B cell (primary cell): ENCODE measurements at regions not wholly inside any gene's neighbourhood (a gene's known extent, or its start where the extent isn't known, plus 50 kb on each side); places are given as distances from the start of the nearest gene placed in this dataset.

Source experiments
- ATAC-seq: fragments of 200-7000 bp; cut with Tn5 transposase; one replicate; pipeline ENCODE4 v1.10.0; 2021; ENCODE audit warnings: low read depth, mild to moderate bottlenecking, moderate number of reproducible peaks, moderate library complexity
- CTCF ChIA-PET: fragments of 350-600 bp; sonication (Branson Sonifier 250); formaldehyde crosslinking; loops from one replicate; lab custom pipeline; 2021; ENCODE audit warnings: antibody characterized with exemption, inconsistent platforms; lab: Charles Lee
- POLR2A ChIA-PET: fragments of 350-600 bp; sonication (Branson Sonifier 250); formaldehyde crosslinking; loops from one replicate; lab custom pipeline; 2021; ENCODE audit warnings: antibody characterized with exemption; lab: Charles Lee
- DNase-seq: peaks from one replicate; pipeline ENCODE4 v3.0.0; 2013
- H2AFZ ChIP-seq: 2 replicates; pipeline ENCODE4 v1.6.1; 2012; ENCODE audit warnings: mild to moderate bottlenecking, low read depth, low read length; ENCODE audit not compliant: insufficient read depth, poor library complexity, severe bottlenecking
- H3K27ac ChIP-seq, 2 donors: 1 replicate in 1 of 2; 2 replicates in 1 of 2; pipeline ENCODE4 v1.5.1; 2012 to 2013; ENCODE audit warnings: low read length in 2 of 2, mild to moderate bottlenecking in 2 of 2, moderate library complexity in 1 of 2
- H3K27me3 ChIP-seq, 4 experiments: fragments of 200-600 bp in 1 of 4; sonication (generic) in 1 of 4; replicated peaks in 1 of 4; 1 replicate in 2 of 4; 2 replicates in 2 of 4; pipeline versions ENCODE4 v1.6.1 to v1.7.0; 2013 to 2016; ENCODE audit warnings: low read length in 3 of 4, mild to moderate bottlenecking in 2 of 4, mixed read lengths in 1 of 4, moderate library complexity in 1 of 4; ENCODE audit not compliant: insufficient read depth in 4 of 4, control insufficient read depth in 3 of 4; ENCODE audit errors: control extremely low read depth in 1 of 4
- H3K36me3 ChIP-seq, 2 experiments: replicated peaks in 1 of 2; 1 replicate in 1 of 2; 2 replicates in 1 of 2; pipeline versions ENCODE4 v1.6.1 to v1.7.1; 2013; ENCODE audit warnings: low read length in 1 of 2; ENCODE audit not compliant: insufficient read depth in 2 of 2, control insufficient read depth in 1 of 2; ENCODE audit errors: control extremely low read depth in 1 of 2, extremely low read depth in 1 of 2
- H3K4me1 ChIP-seq, 2 donors: fragments of 200-600 bp in 1 of 2; sonication (generic) in 1 of 2; 1 replicate in 1 of 2; 2 replicates in 1 of 2; pipeline versions ENCODE4 v1.5.1 to v1.6.1; 2013 to 2017; ENCODE audit warnings: low read length in 2 of 2; ENCODE audit not compliant: control insufficient read depth in 2 of 2, insufficient read depth in 2 of 2
- H3K4me2 ChIP-seq: replicated peaks from 2 replicates; pipeline ENCODE3; 2012; ENCODE audit warnings: mild to moderate bottlenecking, low read depth, low read length; ENCODE audit not compliant: poor library complexity, severe bottlenecking
- H3K4me3 ChIP-seq, 5 experiments: fragments of 200-600 bp in 1 of 5; sonication (generic) in 1 of 5; 1 replicate in 3 of 5; 2 replicates in 2 of 5; pipeline versions ENCODE4 v1.5.1 to v1.7.0; 2011 to 2016; ENCODE audit warnings: low read length in 4 of 5, mild to moderate bottlenecking in 4 of 5, low read depth in 2 of 5, control low read depth in 1 of 5, moderate library complexity in 1 of 5; ENCODE audit not compliant: insufficient read depth in 1 of 5; ENCODE audit errors: control extremely low read depth in 1 of 5, extremely low read depth in 1 of 5
- H3K79me2 ChIP-seq: fragments of 200-600 bp; sonication (generic); one replicate; pipeline ENCODE4 v1.6.0; 2016; ENCODE audit warnings: low read length; ENCODE audit not compliant: control insufficient read depth, insufficient read depth
- H3K9ac ChIP-seq: fragments of 200-600 bp; sonication (generic); 2 replicates; pipeline ENCODE4 v1.6.1; 2017; ENCODE audit warnings: mild to moderate bottlenecking, low read length, moderate library complexity
- H3K9me3 ChIP-seq, 3 donors: one replicate each; pipeline versions ENCODE4 v1.6.1 to v1.7.1; 2013; ENCODE audit warnings: low read length in 2 of 3; ENCODE audit not compliant: control insufficient read depth in 2 of 3, insufficient read depth in 1 of 3; ENCODE audit errors: control extremely low read depth in 1 of 3
- H4K20me1 ChIP-seq: 2 replicates; pipeline ENCODE4 v1.6.0; 2012; ENCODE audit warnings: mild to moderate bottlenecking, low read length; ENCODE audit not compliant: insufficient read depth, control insufficient read depth, poor library complexity, severe bottlenecking
- H3K27ac Mint-ChIP-seq: one replicate; pipeline ENCODE4 v1.8.0; 2021; ENCODE audit warnings: mixed read lengths
- H3K27me3 Mint-ChIP-seq: one replicate; pipeline ENCODE4 v1.8.0; 2021; ENCODE audit warnings: mixed read lengths
- H3K4me1 Mint-ChIP-seq: one replicate; pipeline ENCODE4 v1.8.0; 2021; ENCODE audit warnings: mixed read lengths
- H3K4me3 Mint-ChIP-seq: one replicate; pipeline ENCODE4 v1.8.0; 2021; ENCODE audit warnings: mixed read lengths
- H3K9me3 Mint-ChIP-seq: one replicate; pipeline ENCODE4 v1.8.0; 2022; ENCODE audit warnings: mixed read lengths; ENCODE audit not compliant: insufficient read depth
- EZH2 ChIP-seq: IDR thresholded peaks from 2 replicates; pipeline ENCODE4 v1.6.1; 2012; ENCODE audit warnings: borderline replicate concordance, low read depth, mild to moderate bottlenecking, moderate library complexity, low read length; ENCODE audit not compliant: insufficient read depth, poor library complexity, severe bottlenecking
- WGBS: methylation state at CpG from one replicate; pipeline ENCODE4 v1.1.5; 2013; ENCODE audit warnings: missing lambda C conversion rate; ENCODE audit not compliant: insufficient coverage; 5-methylcytosine and 5-hydroxymethylcytosine counted together
- intact Hi-C: fragments of 100-400 bp; cut with micrococcal nuclease; formaldehyde crosslinking; loops from one replicate; pipeline ENCODE4 v1.10.0; 2022
- TF ChIP-seq, protein P1 (sequence below): fragments of 200-600 bp; IDR thresholded peaks from one replicate; pipeline ENCODE4 v1.8.0; 2022; ENCODE audit warnings: antibody characterized with exemption, mild to moderate bottlenecking

DNA sequence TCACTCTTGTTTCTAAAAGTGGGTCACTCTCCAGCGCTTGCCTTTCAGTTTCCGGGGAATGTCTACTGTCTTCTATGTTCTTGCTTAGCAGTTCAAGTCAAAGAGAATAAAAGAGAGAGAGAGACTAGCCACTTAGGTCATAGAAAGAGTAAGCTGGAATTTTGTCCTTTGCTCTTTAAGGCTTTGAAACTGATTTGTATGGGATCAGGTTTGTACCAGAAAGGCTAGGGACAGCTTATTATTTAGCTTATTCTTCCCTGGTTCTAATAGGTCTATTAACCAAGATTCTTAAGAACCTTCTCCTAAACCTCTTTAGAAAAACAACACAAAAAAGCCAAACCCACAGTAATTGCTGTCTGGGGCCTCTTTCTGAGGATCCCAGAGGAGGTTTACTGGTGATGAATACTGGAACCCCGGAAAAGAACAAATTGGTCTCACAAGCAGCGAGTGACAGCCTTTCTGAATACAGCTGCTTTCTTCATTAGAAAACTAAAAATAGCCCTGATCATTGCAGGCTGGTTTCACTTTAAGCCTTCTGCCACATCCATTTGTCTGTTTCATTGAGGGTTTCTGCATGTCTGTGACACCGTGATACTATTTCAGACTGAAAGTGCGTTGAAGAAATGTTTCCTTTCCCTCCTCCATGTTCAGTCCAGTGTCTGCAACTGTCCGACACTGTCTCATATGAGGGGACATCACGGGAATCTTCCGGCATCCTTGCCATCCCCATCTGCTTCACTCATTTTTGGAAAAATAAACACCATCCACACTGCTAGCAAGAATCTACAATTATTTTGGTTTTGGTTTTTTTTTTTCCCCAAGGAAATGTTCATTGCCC, 75.1 kb upstream of the ATXN1 start:
- 0% methylated on average over 1 of the region's 9 CpGs for WGBS
- POLR2A ChIA-PET = no interaction called here
- H3K27me3 Mint-ChIP-seq = peaks cover 14% of the 10 kb centered on the region
- Histone ChIP-seq H2AFZ (peak overlapping the region; percentile 36), H3K36me3 (no peaks in the 10 kb centered on the region), H4K20me1 (no peaks in the 10 kb centered on the region), H3K9me3 (no peaks in the 10 kb centered on the region), H3K79me2 (no peaks in the 10 kb centered on the region), H3K4me2 (peak overlapping the region; percentile 10), H3K9ac (no peak overlapping the region), H3K4me1 (no peaks in the 10 kb centered on the region), H3K4me3 (no peak overlapping the region), H3K27ac (no peak overlapping the region), H3K27me3 (no peaks in the 10 kb centered on the region)
- no peak for ATAC-seq
- no peak for TF ChIP-seq EZH2
- TF ChIP-seq, protein P1, sequence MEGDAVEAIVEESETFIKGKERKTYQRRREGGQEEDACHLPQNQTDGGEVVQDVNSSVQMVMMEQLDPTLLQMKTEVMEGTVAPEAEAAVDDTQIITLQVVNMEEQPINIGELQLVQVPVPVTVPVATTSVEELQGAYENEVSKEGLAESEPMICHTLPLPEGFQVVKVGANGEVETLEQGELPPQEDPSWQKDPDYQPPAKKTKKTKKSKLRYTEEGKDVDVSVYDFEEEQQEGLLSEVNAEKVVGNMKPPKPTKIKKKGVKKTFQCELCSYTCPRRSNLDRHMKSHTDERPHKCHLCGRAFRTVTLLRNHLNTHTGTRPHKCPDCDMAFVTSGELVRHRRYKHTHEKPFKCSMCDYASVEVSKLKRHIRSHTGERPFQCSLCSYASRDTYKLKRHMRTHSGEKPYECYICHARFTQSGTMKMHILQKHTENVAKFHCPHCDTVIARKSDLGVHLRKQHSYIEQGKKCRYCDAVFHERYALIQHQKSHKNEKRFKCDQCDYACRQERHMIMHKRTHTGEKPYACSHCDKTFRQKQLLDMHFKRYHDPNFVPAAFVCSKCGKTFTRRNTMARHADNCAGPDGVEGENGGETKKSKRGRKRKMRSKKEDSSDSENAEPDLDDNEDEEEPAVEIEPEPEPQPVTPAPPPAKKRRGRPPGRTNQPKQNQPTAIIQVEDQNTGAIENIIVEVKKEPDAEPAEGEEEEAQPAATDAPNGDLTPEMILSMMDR = no peak
- no peaks in the 10 kb centered on the region for H3K9me3 Mint-ChIP-seq
- H3K4me1 Mint-ChIP-seq = peaks cover 9% of the 10 kb centered on the region
- H3K27ac Mint-ChIP-seq = no peak overlapping the region
- intact Hi-C loops = no loop called here
- no peak for DNase-seq
- CTCF ChIA-PET = no interaction called here
- H3K4me3 Mint-ChIP-seq = peak overlapping the region; percentile 13

DNA sequence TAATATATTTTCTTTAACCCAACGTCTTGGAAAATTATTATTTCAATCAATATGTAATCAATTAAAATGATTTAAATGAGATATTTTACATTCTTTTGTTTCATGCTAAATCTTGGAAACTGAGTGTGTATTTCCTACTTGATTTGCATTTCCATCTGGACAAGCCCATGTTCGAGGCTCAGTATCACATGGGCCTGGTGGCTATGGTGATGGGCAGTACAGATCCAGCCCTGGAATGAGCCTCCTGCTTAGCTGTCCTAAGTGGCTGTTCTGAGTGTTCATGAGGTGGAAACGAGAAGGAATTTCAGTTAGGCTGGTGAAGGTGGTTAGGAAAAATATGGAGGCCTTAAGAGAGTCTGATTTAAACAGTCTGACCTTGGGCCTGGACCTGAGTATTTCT, 73.0 kb upstream of the ATXN1 start:
- Histone ChIP-seq H3K36me3 (no peaks in the 10 kb centered on the region), H3K4me2 (no peak overlapping the region), H2AFZ (no peak overlapping the region), H3K4me1 (no peaks in the 10 kb centered on the region), H3K4me3 (no peak overlapping the region), H4K20me1 (no peaks in the 10 kb centered on the region), H3K79me2 (no peaks in the 10 kb centered on the region), H3K9me3 (no peaks in the 10 kb centered on the region), H3K27ac (no peak overlapping the region), H3K27me3 (no peaks in the 10 kb centered on the region), H3K9ac (no peak overlapping the region)
- ChIA-PET POLR2A (no interaction called here), CTCF (no interaction called here)
- TF ChIP-seq EZH2 = no peak
- TF ChIP-seq, protein P1 = no peak
- DNase-seq (no peak), ATAC-seq (no peak)
- H3K9me3 Mint-ChIP-seq = no peaks in the 10 kb centered on the region
- no peak overlapping the region for H3K4me3 Mint-ChIP-seq
- intact Hi-C loops = no loop called here
- H3K4me1 Mint-ChIP-seq = peaks cover 9% of the 10 kb centered on the region
- H3K27ac Mint-ChIP-seq = no peak overlapping the region
- WGBS = 68% methylated on average over 2 of the region's 3 CpGs
- peaks cover 14% of the 10 kb centered on the region for H3K27me3 Mint-ChIP-seq
